DMS53 (cell line): ENCODE measurements at regions not wholly inside any gene's neighbourhood (a gene's known extent, or its start where the extent isn't known, plus 50 kb on each side); places are given as distances from the start of the nearest gene placed in this dataset.

ENCODE experiments used
- DNase-seq: peaks from one replicate; lab custom pipeline; 2025; lab: John Stamatoyannopoulos, UW

- DNase-seq: no peak
These were observed 77.4 kb upstream of the DOCK9 start for GRCh38 chr13:99055281-99055680.

- DNase-seq: no peak
These were observed 77.9 kb upstream of the DOCK9 start for GRCh38 chr13:99055735-99056134.

- no peak for DNase-seq
These were observed 78.6 kb upstream of the DOCK9 start for GRCh38 chr13:99056381-99057014.

GRCh38 chr13:99057310-99057975 is 79.6 kb upstream of the DOCK9 start:
- DNase-seq: no peak

- no peak for DNase-seq
These were observed 80.9 kb upstream of the DOCK9 start for GRCh38 chr13:99058527-99059495.

- no peak for DNase-seq
These were observed 81.7 kb upstream of the DOCK9 start for GRCh38 chr13:99059498-99060075.

GRCh38 chr13:99061411-99061810 is 83.5 kb upstream of the DOCK9 start:
- DNase-seq: no peak

GRCh38 chr13:99062593-99062992 is 84.7 kb upstream of the DOCK9 start:
- DNase-seq: no peak

- no peak for DNase-seq
These were observed 85.3 kb upstream of the DOCK9 start for GRCh38 chr13:99063178-99063577.

- DNase-seq: no peak
These were observed 86.1 kb upstream of the DOCK9 start for GRCh38 chr13:99063952-99064351.

- DNase-seq: no peak
These were observed 86.9 kb upstream of the DOCK9 start for GRCh38 chr13:99064624-99065234.

- DNase-seq: no peak
These were observed 87.6 kb upstream of the DOCK9 start for GRCh38 chr13:99065235-99066015.

GRCh38 chr13:99066219-99066618 is 88.4 kb upstream of the DOCK9 start:
- DNase-seq: no peak

GRCh38 chr13:99067159-99067985 is 89.5 kb upstream of the DOCK9 start:
- no peak for DNase-seq

- no peak for DNase-seq
These were observed 93.3 kb upstream of the DOCK9 start for GRCh38 chr13:99071211-99071610.

- no peak for DNase-seq
These were observed 93.8 kb upstream of the DOCK9 start for GRCh38 chr13:99071666-99072065.

- no peak for DNase-seq
These were observed 94.5 kb upstream of the DOCK9 start for GRCh38 chr13:99072356-99072755.

- DNase-seq: no peak
These were observed 95.1 kb upstream of the DOCK9 start for GRCh38 chr13:99072941-99073340.

GRCh38 chr13:99074693-99075092 is 96.8 kb upstream of the DOCK9 start:
- DNase-seq: no peak
